ENCODE measurements at regions not wholly inside any gene's neighbourhood (a gene's known extent, or its start where the extent isn't known, plus 50 kb on each side); places are given as distances from the start of the nearest gene placed in this dataset.

- no peak for DNase-seq (ENCODE audit: low spot score)
These were observed 146.8 kb downstream of the SMAD6 start for GRCh38 chr15:66848686-66849392.

GRCh38 chr15:66849393-66849745 lies 147.3 kb downstream of the SMAD6 start:
- no peak for DNase-seq (ENCODE audit: low spot score)

GRCh38 chr15:66849746-66850077 lies 147.7 kb downstream of the SMAD6 start:
- DNase-seq (ENCODE audit: low spot score) = no peak

- DNase-seq (ENCODE audit: low spot score) = no peak
These were observed 148.3 kb downstream of the SMAD6 start for GRCh38 chr15:66850078-66850991.

- DNase-seq (ENCODE audit: low spot score) = no peak
These were observed 148.9 kb downstream of the SMAD6 start for GRCh38 chr15:66850996-66851310.

- peak; percentile 92 for DNase-seq (ENCODE audit: low spot score)
These were observed 149.5 kb downstream of the SMAD6 start for GRCh38 chr15:66851311-66852063.

GRCh38 chr15:66852064-66852905 lies 150.2 kb downstream of the SMAD6 start:
- DNase-seq (ENCODE audit: low spot score) = no peak

GRCh38 chr15:66854012-66854965 lies 152.3 kb downstream of the SMAD6 start:
- no peak for DNase-seq (ENCODE audit: low spot score)

GRCh38 chr15:66855041-66855440 lies 153.0 kb downstream of the SMAD6 start:
- no peak for DNase-seq (ENCODE audit: low spot score)

- no peak for DNase-seq (ENCODE audit: low spot score)
These were observed 155.7 kb downstream of the SMAD6 start for GRCh38 chr15:66857694-66858093.

GRCh38 chr15:66858423-66859207 lies 156.6 kb downstream of the SMAD6 start:
- no peak for DNase-seq (ENCODE audit: low spot score)

GRCh38 chr15:66859688-66860253 lies 157.7 kb downstream of the SMAD6 start:
- DNase-seq (ENCODE audit: low spot score) = no peak

GRCh38 chr15:66860844-66861243 lies 158.8 kb downstream of the SMAD6 start:
- no peak for DNase-seq (ENCODE audit: low spot score)

GRCh38 chr15:66862111-66862939 lies 160.3 kb downstream of the SMAD6 start:
- peak; percentile 44 for DNase-seq (ENCODE audit: low spot score)

- DNase-seq (ENCODE audit: low spot score) = peak; percentile 90
These were observed 160.9 kb downstream of the SMAD6 start for GRCh38 chr15:66862940-66863335.

- no peak for DNase-seq (ENCODE audit: low spot score)
These were observed 161.5 kb downstream of the SMAD6 start for GRCh38 chr15:66863390-66864085.

- no peak for DNase-seq (ENCODE audit: low spot score)
These were observed 162.2 kb downstream of the SMAD6 start for GRCh38 chr15:66864086-66864830.

Measured in AG20443 (cell line).